Prostate gland (tissue), 2 donors: ENCODE measurements at regions not wholly inside any gene's neighbourhood (a gene's known extent, or its start where the extent isn't known, plus 50 kb on each side); places are given as distances from the start of the nearest gene placed in this dataset.

Source experiments
- POLR2A ChIP-seq: fragments of 450-650 bp; IDR thresholded peaks from one replicate; pipeline ENCODE4 v1.6.1; 2016; ENCODE audit warnings: antibody characterized with exemption, mild to moderate bottlenecking
- TF ChIP-seq, protein P1 (sequence below), 4 experiments: fragments of 200-600 bp in 2 of 4; fragments of 450-650 bp in 2 of 4; sonication (generic) in 2 of 4; IDR thresholded peaks; 1 replicate in 3 of 4; 2 replicates in 1 of 4; pipeline ENCODE4 v1.5.1; 2016 to 2019; ENCODE audit warnings: antibody characterized with exemption in 4 of 4, mild to moderate bottlenecking in 2 of 4, moderate library complexity in 2 of 4

DNA sequence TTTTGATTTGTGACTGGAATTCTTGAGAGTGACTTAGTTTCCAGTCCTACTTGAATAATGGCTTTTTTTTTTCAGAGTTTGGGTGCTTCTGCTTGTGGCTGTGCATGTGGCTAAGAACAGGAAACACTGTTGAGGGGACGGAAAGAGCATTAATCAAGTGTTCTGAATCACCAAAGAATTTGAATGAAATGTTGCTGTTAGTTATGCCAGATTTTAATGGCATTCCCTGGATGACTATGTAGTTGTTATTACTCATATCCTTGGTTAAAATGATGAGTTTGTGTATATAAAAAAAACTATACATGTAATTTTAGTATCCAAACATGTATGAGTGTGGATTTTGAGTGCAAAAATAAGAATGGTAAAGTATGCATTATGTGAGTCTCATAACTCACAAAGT lies 347.9 kb downstream of the BCAT1 start:
- TF ChIP-seq POLR2A, result no peak
- TF ChIP-seq, protein P1, sequence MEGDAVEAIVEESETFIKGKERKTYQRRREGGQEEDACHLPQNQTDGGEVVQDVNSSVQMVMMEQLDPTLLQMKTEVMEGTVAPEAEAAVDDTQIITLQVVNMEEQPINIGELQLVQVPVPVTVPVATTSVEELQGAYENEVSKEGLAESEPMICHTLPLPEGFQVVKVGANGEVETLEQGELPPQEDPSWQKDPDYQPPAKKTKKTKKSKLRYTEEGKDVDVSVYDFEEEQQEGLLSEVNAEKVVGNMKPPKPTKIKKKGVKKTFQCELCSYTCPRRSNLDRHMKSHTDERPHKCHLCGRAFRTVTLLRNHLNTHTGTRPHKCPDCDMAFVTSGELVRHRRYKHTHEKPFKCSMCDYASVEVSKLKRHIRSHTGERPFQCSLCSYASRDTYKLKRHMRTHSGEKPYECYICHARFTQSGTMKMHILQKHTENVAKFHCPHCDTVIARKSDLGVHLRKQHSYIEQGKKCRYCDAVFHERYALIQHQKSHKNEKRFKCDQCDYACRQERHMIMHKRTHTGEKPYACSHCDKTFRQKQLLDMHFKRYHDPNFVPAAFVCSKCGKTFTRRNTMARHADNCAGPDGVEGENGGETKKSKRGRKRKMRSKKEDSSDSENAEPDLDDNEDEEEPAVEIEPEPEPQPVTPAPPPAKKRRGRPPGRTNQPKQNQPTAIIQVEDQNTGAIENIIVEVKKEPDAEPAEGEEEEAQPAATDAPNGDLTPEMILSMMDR (IDR thresholded peaks at IDR 0.05), result no peak
